ENCODE measurements at regions not wholly inside any gene's neighbourhood (a gene's known extent, or its start where the extent isn't known, plus 50 kb on each side); places are given as distances from the start of the nearest gene placed in this dataset.
"Not testable (repeated sequence)": the region's sequence is repeated elsewhere in the genome, so short reads cannot be mapped to it uniquely, and the experiment has no call there.

DNA sequence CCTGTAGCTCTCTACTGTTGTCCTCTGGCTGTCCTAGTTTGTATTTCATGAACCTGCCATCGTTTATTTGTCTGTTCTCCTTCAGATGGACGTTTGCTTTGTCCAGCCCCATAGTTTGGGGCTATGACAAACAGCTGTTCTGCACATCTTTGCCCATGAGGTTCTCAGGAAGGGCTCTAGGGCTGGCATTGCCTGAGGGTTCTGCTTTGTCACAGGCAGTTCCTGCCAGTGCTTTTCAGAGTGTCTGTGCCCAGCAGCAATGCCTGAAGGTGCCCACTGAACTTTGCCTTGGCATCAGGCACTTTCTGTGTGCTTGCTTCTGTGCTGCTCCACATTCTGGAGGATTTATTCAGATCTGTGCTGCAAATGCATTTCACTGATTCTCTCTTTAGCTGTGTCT lies 361.3 kb downstream of the TMEM121 start:
- ATAC-seq: no peak
- Mint-ChIP-seq H3K36me3 (no peaks in the 10 kb centered on the region), H3K27me3 (no peaks in the 10 kb centered on the region), H3K4me1 (no peaks in the 10 kb centered on the region), H3K9me3 (no peaks in the 10 kb centered on the region), H3K4me3 (no peak overlapping the region), H3K27ac (no peak overlapping the region)

DNA sequence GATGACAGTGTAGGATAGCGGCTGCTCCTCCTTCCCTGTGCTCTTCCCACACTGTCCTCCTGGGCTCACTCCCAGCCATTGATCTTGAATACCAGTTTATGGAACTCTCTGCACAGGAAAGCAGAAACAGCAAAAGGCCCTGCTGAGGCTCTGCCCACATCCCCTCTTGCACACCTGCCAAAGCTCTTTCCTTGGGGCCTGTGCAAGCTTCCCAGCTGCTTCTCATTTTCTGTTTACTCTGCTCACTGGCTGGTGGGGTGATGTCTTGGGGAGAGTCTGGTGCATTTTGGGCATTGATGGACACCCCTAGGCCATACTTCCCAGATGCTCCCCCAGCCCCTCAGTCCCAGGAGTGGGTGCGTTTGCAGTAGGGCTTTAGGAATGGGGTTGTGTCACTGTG lies 361.8 kb downstream of the TMEM121 start:
- Mint-ChIP-seq H3K36me3 (no peaks in the 10 kb centered on the region), H3K27ac (no peak overlapping the region), H3K4me3 (peak overlapping the region; percentile 21), H3K4me1 (no peaks in the 10 kb centered on the region), H3K9me3 (no peaks in the 10 kb centered on the region), H3K27me3 (no peaks in the 10 kb centered on the region)
- no peak for ATAC-seq

DNA sequence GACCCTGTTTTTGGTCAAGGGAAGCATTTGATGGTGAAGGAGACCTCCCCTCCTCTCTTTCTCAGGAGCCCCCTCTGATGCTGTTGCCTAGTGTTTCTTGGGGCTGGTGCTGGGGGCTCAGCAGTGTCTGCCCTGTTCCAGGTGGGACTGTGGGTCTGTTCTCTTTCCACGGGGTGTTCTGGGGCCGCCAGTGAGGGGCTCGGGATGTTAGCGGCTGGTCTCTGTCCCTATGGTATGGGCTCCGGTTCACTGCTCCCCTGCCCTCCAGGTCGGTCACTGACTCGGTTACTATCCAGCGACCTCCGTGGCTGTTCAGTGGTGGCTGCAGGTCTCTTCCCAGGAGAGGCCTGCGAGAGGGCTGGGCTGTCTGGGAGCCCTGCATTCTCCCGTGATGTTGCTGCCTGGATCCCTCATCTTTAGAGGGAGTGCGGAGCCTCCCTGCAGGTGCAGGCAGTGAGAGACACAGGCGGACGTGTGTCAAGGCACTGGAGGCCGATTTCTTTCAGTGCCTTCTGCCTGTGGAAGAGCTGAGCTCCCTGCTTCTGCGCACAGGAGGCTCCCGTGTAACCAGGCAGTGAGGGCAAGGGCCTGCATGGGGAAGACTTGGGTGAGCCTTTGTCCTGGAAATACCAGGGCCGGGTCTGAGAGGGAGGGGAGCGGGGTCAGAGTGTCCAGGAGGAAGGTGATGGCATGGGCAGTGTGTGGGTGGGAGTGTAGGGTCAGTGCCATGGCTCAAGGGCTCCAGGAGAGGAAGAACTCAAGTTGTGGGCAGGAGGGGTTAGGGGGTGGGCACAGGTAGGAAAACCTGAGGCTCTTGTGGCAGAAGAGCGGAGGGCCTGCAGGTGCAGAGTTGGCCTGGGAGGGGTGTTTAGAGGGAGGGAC lies 362.6 kb downstream of the TMEM121 start:
- no peak for ATAC-seq
- H3K4me3 Mint-ChIP-seq: peak overlapping the region; percentile 82
- H3K36me3 Mint-ChIP-seq: no peaks in the 10 kb centered on the region
- H3K27me3 Mint-ChIP-seq: no peaks in the 10 kb centered on the region
- no peaks in the 10 kb centered on the region for H3K4me1 Mint-ChIP-seq
- no peaks in the 10 kb centered on the region for H3K9me3 Mint-ChIP-seq
- H3K27ac Mint-ChIP-seq: peak overlapping the region; percentile 42

DNA sequence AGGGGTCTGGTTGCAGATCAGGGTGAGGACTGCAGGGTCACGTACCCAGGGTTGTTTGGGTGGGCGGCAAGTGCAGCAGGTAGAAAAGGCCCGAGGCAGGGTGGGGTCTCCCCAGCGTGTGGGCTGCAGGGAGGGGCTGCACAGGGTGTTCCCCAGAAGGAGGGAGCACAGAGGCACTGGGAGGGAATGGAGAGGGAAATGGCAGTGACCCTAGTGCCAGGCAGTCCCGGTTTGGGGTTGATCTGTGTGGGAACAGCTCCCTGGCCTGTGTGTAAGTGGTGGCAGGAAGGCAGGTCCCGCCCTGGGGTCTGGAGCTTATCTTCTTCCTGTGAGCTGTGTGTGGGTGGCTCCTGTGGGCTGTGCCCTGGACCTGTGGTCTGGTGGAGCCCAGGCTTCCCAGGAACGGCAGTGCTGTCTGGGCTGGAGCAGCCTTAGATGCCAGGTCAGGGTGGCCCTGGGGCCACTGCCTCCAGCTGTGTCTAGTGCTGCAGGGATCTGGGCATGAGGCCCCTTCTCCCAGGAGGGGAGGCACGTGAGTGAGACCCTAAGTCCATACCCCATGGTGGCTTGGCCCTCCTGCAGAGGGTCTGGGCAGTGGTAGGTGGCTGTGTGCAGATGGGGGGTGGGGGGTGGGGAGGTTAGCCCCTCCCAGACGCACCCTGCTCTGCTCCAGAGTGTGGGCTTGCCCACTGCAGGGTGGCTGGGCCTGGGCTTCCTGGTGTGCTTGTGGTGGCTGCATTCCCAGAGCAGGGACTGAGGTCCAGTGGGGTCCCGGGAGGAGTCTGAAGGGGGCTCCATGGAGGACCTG lies 363.5 kb downstream of the TMEM121 start:
- H3K9me3 Mint-ChIP-seq: no peaks in the 10 kb centered on the region
- ATAC-seq: no peak
- peak overlapping the region; percentile 42 for H3K27ac Mint-ChIP-seq
- peak overlapping the region; percentile 82 for H3K4me3 Mint-ChIP-seq
- no peaks in the 10 kb centered on the region for H3K27me3 Mint-ChIP-seq
- no peaks in the 10 kb centered on the region for H3K36me3 Mint-ChIP-seq
- H3K4me1 Mint-ChIP-seq: no peaks in the 10 kb centered on the region

DNA sequence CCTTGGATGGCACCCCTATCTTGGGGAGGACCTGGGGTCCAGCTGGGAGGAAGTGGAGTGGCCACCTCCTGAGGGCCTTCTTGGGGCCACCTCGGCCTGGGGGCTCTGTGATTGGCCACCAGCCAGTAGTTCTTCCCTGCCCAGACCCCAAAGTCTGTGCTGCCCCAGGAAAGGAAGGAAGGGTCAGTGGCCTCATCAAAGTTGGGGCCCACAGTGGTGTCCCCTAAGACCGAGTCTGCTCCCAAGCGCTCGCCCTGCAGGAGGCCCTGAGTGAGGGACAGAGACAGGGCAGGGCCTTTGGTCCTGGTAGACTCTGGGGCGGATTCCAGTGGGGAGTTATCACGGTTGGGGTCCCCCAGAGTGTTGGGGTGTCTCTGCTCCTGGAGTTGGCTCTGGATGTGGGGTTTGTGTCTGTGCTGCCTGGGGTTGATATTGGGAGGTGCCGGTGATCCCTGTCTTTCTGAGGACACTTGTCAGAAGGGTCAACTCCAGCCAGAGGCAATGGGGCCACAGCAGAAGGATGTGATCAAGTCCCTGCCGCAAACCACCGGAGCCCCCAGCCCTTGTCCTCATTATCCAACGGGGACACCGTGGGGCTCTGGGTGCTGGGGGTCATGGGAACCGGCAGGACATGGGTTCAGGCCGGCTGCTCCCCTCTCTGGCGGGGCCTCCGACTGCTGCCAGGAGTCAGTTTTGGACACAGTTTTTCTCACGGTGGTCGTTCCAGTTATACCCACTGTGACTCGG lies 364.3 kb downstream of the TMEM121 start:
- Mint-ChIP-seq H3K9me3 (no peaks in the 10 kb centered on the region), H3K4me3 (peak overlapping the region; percentile 82), H3K27me3 (no peaks in the 10 kb centered on the region), H3K36me3 (no peaks in the 10 kb centered on the region), H3K27ac (no peak overlapping the region), H3K4me1 (no peaks in the 10 kb centered on the region)
- no peak for ATAC-seq

DNA sequence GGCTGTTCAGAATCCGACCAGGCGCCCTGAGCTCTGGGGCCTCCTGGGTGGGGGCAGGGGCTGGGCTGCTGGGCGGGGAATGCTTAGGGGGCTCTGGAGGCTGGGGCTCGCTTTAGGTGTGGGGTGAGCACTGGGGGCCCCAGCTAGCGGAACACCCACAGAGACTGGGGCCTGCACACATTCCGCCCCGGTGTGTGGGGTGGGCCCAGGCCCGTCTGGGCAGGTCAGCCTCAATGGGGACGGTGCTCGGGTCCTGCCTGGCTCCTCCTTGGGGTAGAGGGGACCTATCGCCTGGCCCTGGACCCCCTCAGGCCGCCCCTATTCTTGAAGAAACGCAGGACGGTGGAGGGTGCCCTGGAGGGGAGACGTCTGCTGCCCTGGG lies 364.8 kb downstream of the TMEM121 start:
- Mint-ChIP-seq H3K4me3 (no peak overlapping the region), H3K36me3 (no peaks in the 10 kb centered on the region), H3K27ac (no peak overlapping the region), H3K4me1 (no peaks in the 10 kb centered on the region), H3K9me3 (no peaks in the 10 kb centered on the region), H3K27me3 (no peaks in the 10 kb centered on the region)
- ATAC-seq: no peak

DNA sequence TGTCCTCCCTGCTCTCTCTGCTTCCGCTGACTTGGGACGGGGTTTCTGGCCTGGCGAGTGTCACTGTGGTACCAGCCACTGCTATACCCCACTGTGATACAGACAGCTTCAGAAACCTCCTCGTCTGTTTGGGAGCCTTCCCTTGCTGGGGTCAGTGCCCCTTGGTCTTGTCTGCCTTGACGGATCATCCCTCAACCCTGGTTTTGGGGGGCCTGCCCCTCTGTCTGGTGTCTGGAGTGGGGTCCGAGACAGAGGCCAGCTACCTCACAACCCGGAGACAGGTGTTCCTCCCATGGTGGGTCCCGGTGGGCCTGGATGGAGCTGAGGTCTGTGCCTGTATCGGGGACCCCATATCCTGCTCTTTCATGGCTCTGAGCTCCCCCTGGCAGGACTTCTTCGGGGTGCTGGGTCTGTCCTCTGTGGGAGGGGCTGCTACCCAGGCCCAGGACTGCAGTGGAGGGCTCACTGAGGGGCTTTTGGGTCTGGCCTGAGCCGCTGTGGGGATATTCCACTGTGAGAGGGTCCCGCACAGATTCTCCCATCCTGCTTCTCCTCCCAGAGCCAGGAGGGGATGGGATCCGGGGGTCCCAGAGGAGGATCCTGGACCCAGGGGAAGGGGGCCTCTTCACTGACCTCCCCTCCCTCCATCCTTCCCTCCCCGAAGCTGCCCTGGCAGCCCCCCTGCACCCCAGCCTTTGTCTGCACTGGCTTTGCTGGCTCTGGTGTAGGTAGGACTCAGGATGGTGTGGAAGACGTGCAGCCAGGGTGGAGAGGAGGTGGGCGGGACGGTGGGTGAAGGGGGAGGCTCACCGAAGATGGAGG lies 365.5 kb downstream of the TMEM121 start:
- Mint-ChIP-seq H3K4me1 (no peaks in the 10 kb centered on the region), H3K27me3 (no peaks in the 10 kb centered on the region), H3K27ac (no peak overlapping the region), H3K9me3 (no peaks in the 10 kb centered on the region), H3K4me3 (peak overlapping the region; percentile 39), H3K36me3 (no peaks in the 10 kb centered on the region)
- no peak for ATAC-seq

DNA sequence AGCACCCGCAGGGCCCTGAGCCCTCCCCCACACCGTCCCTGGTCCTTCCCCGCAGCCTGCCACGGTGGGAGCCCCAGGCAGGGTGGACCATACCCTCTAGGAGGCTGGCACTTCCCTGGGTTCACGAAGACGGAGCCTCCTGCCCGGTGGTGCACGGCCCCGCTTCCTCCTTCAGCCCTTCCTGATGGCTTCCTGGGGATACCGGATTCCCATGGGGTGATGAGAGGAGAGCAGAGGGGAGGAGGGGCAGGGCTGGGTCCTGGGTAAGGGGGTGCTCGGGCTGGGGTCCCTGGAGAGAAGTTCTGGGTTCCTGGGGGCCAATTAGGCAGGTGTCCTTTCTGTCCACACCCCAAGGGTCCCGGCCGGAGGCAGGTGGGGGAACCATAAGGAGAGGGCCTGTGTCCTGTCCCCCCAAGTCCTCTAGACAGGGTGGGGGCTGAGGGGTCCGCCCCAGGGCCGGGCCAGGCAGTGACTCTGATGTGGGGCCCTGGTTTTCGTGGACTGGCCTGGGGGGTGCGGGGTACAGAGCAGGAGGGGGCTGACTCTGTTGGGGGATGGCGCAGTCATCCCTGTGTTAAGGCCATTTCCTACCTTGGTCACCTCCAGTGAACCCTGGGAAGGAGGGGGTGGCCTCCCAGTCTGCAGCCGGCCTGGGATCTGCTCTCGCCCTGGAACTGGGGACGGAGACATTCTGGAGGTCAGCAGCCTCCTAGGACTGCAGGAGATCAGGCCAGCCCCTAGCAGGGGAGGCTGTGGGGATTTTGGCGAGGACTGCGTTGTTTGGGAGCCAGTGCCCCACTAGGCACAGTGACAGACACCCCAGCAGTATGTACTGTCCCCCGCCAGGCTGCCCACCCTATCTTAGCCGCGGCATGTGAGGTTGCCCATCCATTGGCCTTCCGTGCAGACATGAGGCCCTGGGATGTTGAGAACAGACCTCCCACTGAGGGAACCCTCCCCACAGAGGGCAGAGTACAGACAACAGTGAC lies 366.4 kb downstream of the TMEM121 start:
- not testable (repeated sequence) for H3K27me3 Mint-ChIP-seq, H3K9me3 Mint-ChIP-seq, H3K36me3 Mint-ChIP-seq, ATAC-seq, H3K27ac Mint-ChIP-seq, H3K4me1 Mint-ChIP-seq
- peak overlapping the region; percentile 9 for H3K4me3 Mint-ChIP-seq

DNA sequence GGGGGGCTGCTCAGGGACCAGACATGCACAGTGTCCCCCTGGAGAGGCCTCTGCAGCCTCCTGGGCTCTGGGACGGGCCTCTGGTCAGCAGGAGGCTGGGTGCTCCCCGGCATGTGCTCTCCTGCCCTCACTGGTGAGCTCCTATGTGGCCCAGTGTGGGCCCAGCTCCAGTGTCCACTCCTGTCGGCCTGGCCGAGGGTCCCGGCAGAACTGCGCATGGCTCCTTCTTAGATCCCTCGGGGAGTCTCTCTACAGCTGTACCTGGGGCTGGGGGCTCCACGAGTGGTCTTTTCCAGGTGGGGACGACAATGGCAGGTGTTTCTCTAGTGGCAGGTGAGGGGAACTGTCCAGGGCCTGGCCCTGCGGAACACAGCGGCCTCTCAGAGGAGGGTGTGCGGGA lies 367.3 kb downstream of the TMEM121 start:
- peak overlapping the region; percentile 32 for H3K27ac Mint-ChIP-seq
- ATAC-seq, H3K36me3 Mint-ChIP-seq, H3K27me3 Mint-ChIP-seq, H3K9me3 Mint-ChIP-seq, H3K4me1 Mint-ChIP-seq: not testable (repeated sequence)
- peak overlapping the region; percentile 28 for H3K4me3 Mint-ChIP-seq

DNA sequence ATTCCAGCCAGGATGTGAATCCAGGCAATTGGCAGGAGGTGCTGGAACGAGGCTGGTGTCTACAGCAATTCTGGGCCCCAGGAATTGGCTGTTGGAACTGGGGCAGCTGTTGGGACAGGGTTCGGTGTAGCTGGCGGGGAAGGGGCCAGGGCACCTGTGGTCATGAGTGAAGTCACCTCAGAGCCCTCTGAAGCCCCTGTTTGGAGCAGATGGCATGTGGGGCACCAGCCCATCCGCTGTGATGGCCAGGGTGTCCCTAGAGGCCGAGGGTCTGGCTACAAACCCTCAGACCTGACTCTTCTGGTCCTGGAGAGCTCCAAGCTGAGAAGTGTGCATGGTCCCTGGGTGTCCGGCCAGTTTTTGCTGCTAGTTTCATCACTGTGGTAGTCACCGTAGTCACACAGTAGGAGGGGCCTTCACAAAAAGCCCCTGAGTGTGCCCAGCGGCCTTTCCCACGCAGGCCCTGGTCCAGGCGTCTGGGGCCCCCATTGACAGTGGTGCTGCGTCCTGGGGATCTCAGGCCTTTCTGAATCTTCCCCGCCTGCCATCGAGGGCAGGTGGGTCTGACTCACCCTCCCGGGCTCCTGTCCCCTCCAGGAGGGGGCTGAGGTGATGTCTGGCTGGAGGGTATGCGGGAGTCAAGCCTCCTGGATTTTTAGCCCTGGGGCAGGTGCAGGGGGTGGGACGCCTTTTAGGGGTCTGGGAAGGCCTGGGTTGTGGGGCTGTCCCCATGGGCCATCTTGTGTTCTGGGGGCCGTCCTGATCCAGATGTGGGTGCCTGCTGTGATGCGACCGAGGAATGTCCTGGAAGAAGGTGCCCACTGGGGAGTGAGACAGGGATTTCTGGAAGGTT lies 368.0 kb downstream of the TMEM121 start:
- H3K36me3 Mint-ChIP-seq: no peaks in the 10 kb centered on the region

DNA sequence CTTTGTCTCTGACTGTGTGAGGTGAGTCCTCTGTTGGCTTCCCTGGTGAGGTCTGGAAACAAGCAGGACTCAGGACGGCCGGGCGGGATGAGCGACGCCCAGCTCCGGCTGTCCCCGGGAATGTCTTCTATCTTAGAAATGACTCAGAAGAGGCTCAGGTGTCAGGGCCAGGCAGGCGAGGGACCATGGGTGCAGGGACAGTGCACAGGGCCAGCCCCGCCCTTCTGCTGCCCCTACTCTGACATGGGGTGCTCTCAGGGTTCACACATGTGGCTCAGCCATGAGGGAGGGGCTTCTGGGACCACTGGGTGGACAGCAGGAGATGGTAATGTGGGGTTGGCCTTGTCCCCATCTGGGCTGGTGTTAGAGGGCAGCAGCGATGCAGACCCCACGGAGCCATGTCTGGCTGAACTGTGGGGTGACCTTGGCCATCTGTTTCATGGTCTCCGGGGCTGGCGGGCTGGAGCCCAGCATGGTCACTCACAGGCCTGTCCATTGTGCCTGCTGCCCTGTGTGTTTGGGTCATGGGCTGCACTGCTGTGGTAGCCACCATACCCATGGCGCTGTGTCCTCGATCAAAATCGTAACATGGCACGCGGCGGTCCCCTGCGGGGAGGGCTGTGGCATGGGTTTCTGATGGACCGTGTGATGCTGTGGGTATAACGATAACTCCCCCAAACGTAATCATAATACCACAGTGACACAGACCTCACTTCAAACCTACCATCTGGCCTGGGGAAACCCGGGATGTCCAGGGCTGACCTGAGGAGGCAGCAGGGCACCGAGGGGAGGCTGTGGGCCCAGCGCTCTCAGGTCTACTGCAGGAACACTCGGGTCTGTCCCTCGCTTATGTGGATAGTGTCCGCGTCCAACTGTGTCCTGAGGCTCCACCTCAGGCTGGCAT lies 368.8 kb downstream of the TMEM121 start:
- Mint-ChIP-seq H3K36me3 (no peaks in the 10 kb centered on the region), H3K4me3 (peak overlapping the region; percentile 54), H3K27ac (peak overlapping the region; percentile 32), H3K9me3 (no peaks in the 10 kb centered on the region), H3K4me1 (no peaks in the 10 kb centered on the region), H3K27me3 (no peaks in the 10 kb centered on the region)
- no peak for ATAC-seq

More for the DNA sequence above, 368.0 kb downstream of the TMEM121 start:
- Mint-ChIP-seq H3K4me3 (peak overlapping the region; percentile 54), H3K27me3 (no peaks in the 10 kb centered on the region), H3K9me3 (no peaks in the 10 kb centered on the region), H3K4me1 (no peaks in the 10 kb centered on the region), H3K27ac (peak overlapping the region; percentile 32)
- ATAC-seq: no peak

DNA sequence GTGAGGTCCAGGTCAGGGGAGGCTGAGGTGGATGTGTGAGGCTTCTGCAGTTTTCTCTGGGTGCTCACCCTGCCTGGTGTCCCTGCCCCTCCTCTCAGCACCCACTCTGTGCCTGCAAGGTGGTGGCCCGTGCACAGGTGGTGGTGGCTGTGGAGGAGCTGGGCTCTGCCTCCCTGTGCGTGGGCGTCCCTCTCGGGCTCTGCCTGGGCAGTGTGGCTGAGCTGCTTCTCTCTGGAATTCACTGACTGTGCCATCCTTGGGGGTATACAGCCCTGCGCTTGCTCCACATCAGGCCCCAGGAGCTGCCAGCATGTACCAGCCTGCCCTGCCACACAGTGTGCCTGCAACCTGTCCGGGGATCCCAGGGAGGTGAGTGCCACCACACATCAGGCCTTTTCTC lies 369.8 kb downstream of the TMEM121 start:
- not testable (repeated sequence) for H3K4me1 Mint-ChIP-seq, H3K27me3 Mint-ChIP-seq, H3K9me3 Mint-ChIP-seq, ATAC-seq, H3K27ac Mint-ChIP-seq, H3K36me3 Mint-ChIP-seq
- H3K4me3 Mint-ChIP-seq: peak overlapping the region; percentile 5

All from stimulated activated memory B cell treated with anti-CD40 and anti-IgM and Interleukin-4, amounts not matched to agents 10 μg/mL and 1 μg/mL and 100 μg/mL, for 72 hours (primary cell).